NCI-H2196 (cell line): ENCODE measurements at regions not wholly inside any gene's neighbourhood (a gene's known extent, or its start where the extent isn't known, plus 50 kb on each side); places are given as distances from the start of the nearest gene placed in this dataset.
A peak's percentile ranks its signal among the peaks of the same experiment; 100 is the strongest.
"Not testable (repeated sequence)": the region's sequence is repeated elsewhere in the genome, so short reads cannot be mapped to it uniquely, and the experiment has no call there.

ENCODE experiments used
- DNase-seq: peaks from one replicate; lab custom pipeline; 2025; ENCODE audit not compliant: unreplicated experiment; lab: John Stamatoyannopoulos, UW

DNA sequence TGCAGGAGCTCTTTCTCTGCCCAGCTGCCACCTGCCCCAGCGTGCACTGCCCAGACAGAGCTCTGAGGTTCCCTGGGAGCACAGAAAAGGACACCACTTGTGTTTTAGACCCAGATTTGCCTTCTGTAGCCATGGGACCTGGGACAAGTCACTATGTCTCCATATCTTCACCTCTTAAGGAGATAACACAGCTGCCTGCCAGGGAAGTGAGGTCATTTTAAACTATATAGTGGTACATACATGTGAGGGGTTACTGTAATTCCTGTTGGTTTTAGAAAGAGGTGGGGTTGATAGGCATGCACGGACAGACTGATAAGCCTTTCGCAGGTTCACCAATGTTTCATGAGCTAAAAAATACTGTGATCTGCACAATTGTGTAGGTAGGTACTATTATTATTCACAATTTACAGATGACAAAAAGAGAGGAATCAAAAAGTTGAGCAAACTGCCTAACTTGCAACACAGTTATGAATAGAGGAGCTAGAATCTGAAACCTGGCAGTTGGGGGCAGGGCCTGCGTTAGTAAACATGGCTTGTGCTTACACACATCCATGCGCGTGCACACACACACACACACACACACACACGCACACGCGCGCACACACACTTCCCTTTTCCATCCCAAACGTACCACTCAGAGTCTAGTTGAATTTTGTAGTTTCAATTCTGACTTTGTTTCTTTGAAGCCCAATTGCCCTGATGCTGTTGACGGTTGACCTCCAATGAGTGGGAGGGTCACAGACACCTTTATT lies 193.6 kb downstream of the FAM43A start:
- DNase-seq: no peak

GRCh38 chr3:194879991-194880939 lies 194.6 kb downstream of the FAM43A start:
- no peak for DNase-seq

- peak; percentile 50 for DNase-seq
Measured at GRCh38 chr3:194880940-194881925, 195.6 kb downstream of the FAM43A start.

GRCh38 chr3:194884649-194885315 lies 199.1 kb downstream of the FAM43A start:
- DNase-seq: no peak

- DNase-seq: no peak
Measured at GRCh38 chr3:194885766-194886165, 200.1 kb downstream of the FAM43A start.

DNA sequence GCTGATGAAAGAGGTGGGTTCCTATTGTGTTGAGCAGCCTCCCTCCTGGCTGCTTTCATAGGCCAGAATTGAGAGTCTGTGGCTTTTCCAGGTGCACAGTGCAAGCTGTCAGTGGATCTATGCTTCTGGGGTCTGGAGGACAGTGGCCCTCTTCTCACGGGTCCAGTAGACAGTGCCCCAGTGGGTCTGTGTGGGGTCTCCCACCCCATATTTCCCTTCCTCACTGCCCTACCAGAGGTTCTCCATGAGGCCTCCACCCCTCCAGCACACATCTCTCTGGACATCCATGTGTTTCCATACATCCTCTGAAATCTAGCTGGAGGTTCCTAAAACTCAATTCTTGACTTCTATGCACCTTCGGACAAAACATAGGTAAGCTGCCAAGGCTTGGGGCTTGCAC lies 201.2 kb downstream of the FAM43A start:
- DNase-seq: no peak

DNA sequence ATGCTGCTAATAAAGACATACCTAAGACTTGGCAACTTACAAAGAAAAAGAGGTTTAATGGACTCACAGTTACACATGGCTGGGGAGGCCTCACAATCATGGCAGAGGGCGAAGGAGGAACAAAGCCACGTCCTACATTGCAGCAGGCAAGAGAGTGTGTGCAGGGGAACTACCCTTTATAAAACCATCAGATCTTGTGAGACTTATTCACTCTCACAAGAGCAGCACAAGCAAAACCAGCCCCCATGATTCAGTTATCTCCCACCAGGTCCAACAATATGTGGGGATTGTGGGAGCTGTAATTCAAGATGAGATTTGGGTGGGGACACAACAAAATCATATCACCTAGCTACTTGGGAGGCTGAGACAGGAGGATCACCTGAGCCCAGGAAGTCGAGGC lies 202.4 kb downstream of the FAM43A start:
- not testable (repeated sequence) for DNase-seq

DNA sequence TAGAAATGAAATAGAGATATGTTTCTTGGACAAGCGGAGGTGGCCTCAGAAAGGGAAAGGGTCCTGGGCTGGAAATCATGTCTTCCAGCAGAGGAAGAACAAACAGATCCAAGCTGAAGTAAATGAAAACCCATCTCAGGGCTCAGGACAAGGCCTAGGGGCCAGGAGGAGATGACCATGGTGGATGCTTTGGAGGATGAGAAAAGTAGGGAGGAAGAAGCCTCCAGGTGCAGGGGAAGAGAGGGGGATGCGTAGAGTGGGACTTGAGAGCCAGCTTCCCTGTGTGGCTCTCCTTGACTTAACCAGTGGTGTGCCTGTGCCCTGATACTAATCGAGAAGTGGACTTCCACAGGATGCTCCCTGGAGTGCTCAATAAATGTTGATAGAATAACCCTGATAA lies 203.2 kb downstream of the FAM43A start:
- DNase-seq: no peak

DNA sequence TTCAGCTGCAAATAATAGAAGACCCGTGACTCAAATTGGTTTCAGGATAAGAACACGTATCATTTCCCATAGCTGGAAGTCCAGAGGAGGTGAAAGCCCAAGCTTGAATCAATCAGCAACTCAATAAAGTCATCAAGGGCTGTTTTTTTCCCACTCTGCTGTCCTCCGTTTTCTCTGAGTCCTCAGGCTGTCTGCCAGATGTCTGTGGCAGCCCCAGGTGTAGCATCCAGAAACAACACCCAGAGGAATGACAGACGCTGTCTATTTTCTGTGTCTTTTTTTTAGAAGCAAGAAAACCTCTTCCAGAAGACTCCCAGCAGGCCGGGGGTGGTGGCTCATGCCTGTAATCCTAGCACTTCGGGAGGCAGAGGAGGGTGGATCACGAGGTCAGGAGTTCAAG lies 204.4 kb downstream of the FAM43A start:
- DNase-seq: no peak

GRCh38 chr3:194893121-194893987 lies 207.7 kb downstream of the FAM43A start:
- DNase-seq: no peak

DNA sequence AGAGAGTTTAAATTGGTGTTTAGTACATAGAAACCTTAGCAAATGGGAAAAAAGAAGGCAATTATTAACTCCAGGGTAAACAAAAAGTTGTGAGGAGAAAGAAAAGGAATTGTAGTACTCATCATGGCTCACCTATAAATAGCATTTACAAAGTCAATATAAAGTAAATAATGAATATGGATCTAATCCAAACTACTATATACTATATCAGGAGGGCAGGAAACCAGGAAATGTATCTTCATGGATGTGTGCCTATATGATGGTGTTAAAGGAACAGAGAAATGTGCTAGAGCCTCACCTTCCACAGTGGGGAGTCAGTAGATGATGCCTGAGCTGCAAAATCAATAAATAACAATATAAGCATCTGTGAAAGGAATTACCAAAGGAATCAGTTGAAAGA lies 208.9 kb downstream of the FAM43A start:
- DNase-seq: no peak

DNA sequence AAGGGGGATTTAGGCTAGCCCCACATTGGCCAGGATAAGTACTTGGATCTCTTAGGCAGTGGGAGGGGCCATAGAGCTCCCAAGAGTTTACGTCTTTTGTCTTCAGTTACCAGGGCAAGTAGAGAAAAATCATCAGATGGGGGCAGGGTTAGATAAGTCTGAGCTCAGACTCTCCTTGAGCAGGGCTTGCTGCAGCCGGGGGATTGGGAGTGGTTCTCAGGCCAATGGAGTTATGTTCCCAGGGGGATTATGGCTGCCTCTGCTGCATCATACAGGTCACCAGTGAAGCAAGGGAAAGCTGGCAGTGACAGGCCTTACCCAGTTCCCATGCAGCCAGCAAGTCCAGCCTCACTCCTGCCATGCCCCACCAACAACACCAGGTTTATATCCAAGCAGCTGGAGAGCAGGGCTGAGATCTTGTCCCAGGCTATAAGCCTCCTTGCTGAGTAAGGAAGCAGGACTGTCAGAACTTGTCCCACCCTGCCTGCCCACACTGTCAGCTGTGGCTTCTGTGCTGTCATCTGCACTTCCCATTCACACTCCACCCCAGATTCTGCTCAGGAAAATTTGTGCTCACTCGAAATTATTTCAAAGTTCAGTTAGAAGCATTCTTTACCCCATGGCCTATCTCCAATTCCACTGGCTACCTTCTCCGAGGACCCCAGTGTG lies 215.3 kb downstream of the FAM43A start:
- DNase-seq: no peak

- DNase-seq: not testable (repeated sequence)
Measured at GRCh38 chr3:194903447-194903846, 217.8 kb downstream of the FAM43A start.

DNA sequence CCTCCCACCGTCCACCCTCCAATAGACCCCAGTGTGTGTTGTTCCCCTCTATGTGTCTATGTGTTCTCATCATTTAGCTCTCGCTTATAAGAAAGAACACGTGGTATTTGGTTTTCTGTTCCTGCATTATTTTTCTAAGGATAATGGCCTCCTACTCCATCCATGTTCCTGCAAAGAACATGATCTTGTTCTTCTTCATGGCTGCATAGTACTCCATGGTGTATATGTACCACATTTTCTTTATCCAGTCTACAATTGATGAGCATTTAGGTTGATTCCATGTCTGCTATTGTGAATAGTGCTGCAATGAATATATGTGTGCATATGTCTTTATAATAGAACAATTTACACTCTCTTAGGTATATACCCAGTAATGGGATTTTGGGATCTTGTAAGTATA lies 219.3 kb downstream of the FAM43A start:
- not testable (repeated sequence) for DNase-seq

GRCh38 chr3:194905696-194906095 lies 220.0 kb downstream of the FAM43A start:
- no peak for DNase-seq

- DNase-seq: no peak
Measured at GRCh38 chr3:194906229-194906629, 220.5 kb downstream of the FAM43A start.

DNA sequence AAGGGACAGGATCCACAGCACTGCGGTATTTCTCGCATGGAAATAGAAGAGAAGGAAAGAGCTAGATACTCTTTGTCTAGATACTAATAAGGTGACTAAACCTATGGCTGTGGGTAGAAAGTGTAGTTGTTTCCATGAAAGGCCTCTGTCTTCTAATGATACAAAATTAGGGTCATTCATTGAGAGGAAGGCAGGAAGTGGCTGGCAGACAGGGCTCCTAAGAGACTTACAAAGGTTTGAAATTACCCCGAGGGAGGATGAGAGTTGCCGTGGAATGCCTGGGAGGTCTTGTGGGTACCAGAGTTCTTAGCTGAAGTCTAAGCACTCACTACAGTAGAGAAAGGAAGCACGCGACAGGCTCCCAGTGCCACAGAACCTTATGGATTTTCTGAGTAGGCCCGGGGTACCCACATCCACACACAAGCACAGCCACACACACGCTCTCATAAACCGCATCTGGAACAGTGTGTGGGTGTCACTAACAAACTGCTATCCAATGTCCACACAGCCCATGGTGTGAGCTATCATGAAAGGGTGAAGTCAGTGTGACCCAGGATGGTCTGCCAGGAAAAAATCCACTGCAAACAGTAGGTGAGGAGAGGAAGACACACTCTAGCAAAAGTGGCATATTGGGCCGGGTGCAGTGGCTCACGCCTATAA lies 221.4 kb downstream of the FAM43A start:
- DNase-seq: no peak

DNA sequence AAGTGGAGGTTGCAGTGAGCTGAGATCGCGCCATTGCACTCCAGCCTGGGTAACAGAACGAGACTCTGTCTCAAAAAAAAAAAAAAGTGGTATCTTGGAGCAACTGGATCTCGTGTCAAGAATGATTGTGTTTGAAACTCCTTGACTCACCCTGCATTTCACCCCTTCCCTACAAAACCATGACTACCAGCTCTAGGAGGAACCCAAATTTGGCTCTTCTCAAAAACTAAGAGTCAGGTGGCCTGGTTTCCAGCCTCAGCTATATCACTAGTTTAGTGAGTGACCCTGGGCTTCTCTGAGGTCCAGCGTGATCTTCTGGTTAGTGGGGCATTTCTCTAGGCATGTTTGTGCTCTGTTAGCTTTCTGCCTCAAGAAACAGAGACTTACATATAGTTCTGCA lies 222.1 kb downstream of the FAM43A start:
- DNase-seq: no peak
